ENCODE measurements at regions not wholly inside any gene's neighbourhood (a gene's known extent, or its start where the extent isn't known, plus 50 kb on each side); places are given as distances from the start of the nearest gene placed in this dataset.

DNA sequence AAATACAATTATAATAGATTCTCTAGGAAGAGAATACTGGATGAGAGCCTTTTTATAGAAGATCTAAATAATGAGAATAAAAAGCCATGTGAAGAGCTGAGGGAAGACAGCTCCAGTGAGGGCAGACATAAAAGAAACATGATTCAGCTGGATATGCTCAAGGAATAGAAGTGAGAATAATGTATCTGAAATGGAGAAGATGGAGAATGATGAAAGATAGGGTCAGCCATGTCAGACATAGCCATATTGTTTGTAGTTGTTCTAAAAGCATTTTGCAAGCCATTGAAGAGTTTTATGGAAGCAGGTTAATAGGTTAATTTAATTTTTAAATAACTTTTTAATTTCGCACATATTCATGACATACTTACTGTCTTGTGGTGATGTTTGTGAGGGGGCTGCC, 713.5 kb upstream of the ARPP21 start:
- H3K36me3 ChIP-seq (ENCODE audit: control insufficient read depth, insufficient read depth, low read length), result no peaks in the 10 kb centered on the region
- DNase-seq (ENCODE audit: low read depth, low spot score), result no peak
- no peak overlapping the region for H3K4me3 ChIP-seq (ENCODE audit: low read depth in 2 of 2, low read length in 2 of 2)
- H3K27ac ChIP-seq (ENCODE audit: low read length), result no peak overlapping the region
- no TSS peak for BruUV-seq (replicated peaks)
- H3K4me1 ChIP-seq (ENCODE audit: control insufficient read depth, insufficient read depth, low read length), result no peaks in the 10 kb centered on the region
- no peaks in the 10 kb centered on the region for H3K27me3 ChIP-seq (ENCODE audit: control insufficient read depth, insufficient read depth, low read length)
- TF ChIP-seq, protein P1, sequence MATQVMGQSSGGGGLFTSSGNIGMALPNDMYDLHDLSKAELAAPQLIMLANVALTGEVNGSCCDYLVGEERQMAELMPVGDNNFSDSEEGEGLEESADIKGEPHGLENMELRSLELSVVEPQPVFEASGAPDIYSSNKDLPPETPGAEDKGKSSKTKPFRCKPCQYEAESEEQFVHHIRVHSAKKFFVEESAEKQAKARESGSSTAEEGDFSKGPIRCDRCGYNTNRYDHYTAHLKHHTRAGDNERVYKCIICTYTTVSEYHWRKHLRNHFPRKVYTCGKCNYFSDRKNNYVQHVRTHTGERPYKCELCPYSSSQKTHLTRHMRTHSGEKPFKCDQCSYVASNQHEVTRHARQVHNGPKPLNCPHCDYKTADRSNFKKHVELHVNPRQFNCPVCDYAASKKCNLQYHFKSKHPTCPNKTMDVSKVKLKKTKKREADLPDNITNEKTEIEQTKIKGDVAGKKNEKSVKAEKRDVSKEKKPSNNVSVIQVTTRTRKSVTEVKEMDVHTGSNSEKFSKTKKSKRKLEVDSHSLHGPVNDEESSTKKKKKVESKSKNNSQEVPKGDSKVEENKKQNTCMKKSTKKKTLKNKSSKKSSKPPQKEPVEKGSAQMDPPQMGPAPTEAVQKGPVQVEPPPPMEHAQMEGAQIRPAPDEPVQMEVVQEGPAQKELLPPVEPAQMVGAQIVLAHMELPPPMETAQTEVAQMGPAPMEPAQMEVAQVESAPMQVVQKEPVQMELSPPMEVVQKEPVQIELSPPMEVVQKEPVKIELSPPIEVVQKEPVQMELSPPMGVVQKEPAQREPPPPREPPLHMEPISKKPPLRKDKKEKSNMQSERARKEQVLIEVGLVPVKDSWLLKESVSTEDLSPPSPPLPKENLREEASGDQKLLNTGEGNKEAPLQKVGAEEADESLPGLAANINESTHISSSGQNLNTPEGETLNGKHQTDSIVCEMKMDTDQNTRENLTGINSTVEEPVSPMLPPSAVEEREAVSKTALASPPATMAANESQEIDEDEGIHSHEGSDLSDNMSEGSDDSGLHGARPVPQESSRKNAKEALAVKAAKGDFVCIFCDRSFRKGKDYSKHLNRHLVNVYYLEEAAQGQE (IDR thresholded peaks at IDR 0.05; ENCODE audit: insufficient read depth in 1 of 2, low read depth in 2 of 2, low read length in 1 of 2), result no peak
- TF ChIP-seq, protein P2, sequence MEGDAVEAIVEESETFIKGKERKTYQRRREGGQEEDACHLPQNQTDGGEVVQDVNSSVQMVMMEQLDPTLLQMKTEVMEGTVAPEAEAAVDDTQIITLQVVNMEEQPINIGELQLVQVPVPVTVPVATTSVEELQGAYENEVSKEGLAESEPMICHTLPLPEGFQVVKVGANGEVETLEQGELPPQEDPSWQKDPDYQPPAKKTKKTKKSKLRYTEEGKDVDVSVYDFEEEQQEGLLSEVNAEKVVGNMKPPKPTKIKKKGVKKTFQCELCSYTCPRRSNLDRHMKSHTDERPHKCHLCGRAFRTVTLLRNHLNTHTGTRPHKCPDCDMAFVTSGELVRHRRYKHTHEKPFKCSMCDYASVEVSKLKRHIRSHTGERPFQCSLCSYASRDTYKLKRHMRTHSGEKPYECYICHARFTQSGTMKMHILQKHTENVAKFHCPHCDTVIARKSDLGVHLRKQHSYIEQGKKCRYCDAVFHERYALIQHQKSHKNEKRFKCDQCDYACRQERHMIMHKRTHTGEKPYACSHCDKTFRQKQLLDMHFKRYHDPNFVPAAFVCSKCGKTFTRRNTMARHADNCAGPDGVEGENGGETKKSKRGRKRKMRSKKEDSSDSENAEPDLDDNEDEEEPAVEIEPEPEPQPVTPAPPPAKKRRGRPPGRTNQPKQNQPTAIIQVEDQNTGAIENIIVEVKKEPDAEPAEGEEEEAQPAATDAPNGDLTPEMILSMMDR (IDR thresholded peaks at IDR 0.05), result no peak
- TF ChIP-seq SIN3A (IDR thresholded peaks at IDR 0.05; ENCODE audit: borderline replicate concordance, insufficient read depth, low read depth, low read length) (no peak), TCF7L2 (IDR thresholded peaks at IDR 0.05; ENCODE audit: low read depth, low read length) (no peak), POLR2AphosphoS5 (IDR thresholded peaks at IDR 0.05; ENCODE audit: low read depth, low read length) (no peak)
- intact Hi-C loops (cut with micrococcal nuclease; ENCODE audit: unreplicated experiment) (no loop called here), in situ Hi-C loops (cut with HindIII; ENCODE audit: low pct_unique_long_range_greater_than_20kb, low sequenced_read_pairs) (no loop called here)
- CTCF ChIA-PET, result no interaction called here
- ATAC-seq, result no peak
- no peaks in the 10 kb centered on the region for H3K9me3 ChIP-seq (ENCODE audit: control insufficient read depth, insufficient read depth, low read depth, low read length)
- POLR2A ChIA-PET, result no interaction called here

DNA sequence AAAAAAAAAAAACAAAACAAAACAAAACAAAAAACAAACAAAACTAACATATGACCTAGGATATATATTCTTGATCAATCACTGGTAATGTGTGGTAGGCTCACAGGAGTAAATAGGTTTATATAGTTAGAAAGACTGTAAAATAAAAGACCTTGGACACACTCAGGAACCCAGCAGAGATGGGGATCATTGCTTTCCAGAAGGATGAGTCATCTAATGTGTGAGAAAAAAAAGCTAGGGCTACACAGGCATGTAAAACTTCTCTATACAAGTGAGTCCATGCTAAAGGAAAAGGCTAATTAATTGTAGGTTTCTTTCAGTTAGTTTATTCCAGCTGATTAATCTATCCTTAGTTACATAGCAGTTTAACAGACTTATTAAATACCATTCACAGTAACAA, 710.3 kb upstream of the ARPP21 start:
- ATAC-seq (no peak), DNase-seq (ENCODE audit: low read depth, low spot score) (no peak)
- in situ Hi-C loops (cut with HindIII; ENCODE audit: low pct_unique_long_range_greater_than_20kb, low sequenced_read_pairs), result no loop called here
- BruUV-seq (replicated peaks), result no TSS peak
- CTCF ChIA-PET, result no interaction called here
- H3K27me3 ChIP-seq (ENCODE audit: control insufficient read depth, insufficient read depth, low read length), result no peaks in the 10 kb centered on the region
- no peak overlapping the region for H3K27ac ChIP-seq (ENCODE audit: low read length)
- intact Hi-C loops (cut with micrococcal nuclease; ENCODE audit: unreplicated experiment), result no loop called here
- no peak overlapping the region for H3K4me3 ChIP-seq (ENCODE audit: low read depth in 2 of 2, low read length in 2 of 2)
- no peaks in the 10 kb centered on the region for H3K9me3 ChIP-seq (ENCODE audit: control insufficient read depth, insufficient read depth, low read depth, low read length)
- TF ChIP-seq SIN3A (IDR thresholded peaks at IDR 0.05; ENCODE audit: borderline replicate concordance, insufficient read depth, low read depth, low read length), result no peak
- TF ChIP-seq, protein P1 (IDR thresholded peaks at IDR 0.05; ENCODE audit: insufficient read depth in 1 of 2, low read depth in 2 of 2, low read length in 1 of 2), result no peak
- TF ChIP-seq, protein P2 (IDR thresholded peaks at IDR 0.05), result no peak
- TF ChIP-seq TCF7L2 (IDR thresholded peaks at IDR 0.05; ENCODE audit: low read depth, low read length), result no peak
- no peak for TF ChIP-seq POLR2AphosphoS5 (IDR thresholded peaks at IDR 0.05; ENCODE audit: low read depth, low read length)
- H3K36me3 ChIP-seq (ENCODE audit: control insufficient read depth, insufficient read depth, low read length), result no peaks in the 10 kb centered on the region
- POLR2A ChIA-PET, result no interaction called here
- no peaks in the 10 kb centered on the region for H3K4me1 ChIP-seq (ENCODE audit: control insufficient read depth, insufficient read depth, low read length)
